ENCODE measurements at regions not wholly inside any gene's neighbourhood (a gene's known extent, or its start where the extent isn't known, plus 50 kb on each side); places are given as distances from the start of the nearest gene placed in this dataset.

GRCh38 chr16:48887646-48888210 is 277.7 kb upstream of the N4BP1 start:
- TF ChIP-seq CTCF (IDR thresholded peaks at IDR 0.05): no peak
- TF ChIP-seq TAF1 (IDR thresholded peaks at IDR 0.05; ENCODE audit: borderline replicate concordance, low read depth, low read length): no peak
- TF ChIP-seq POLR2AphosphoS5 (IDR thresholded peaks at IDR 0.05; ENCODE audit: low read depth, low read length): no peak
- no peak for TF ChIP-seq RXRA (IDR thresholded peaks at IDR 0.05; ENCODE audit: borderline replicate concordance, low read depth)
- TF ChIP-seq GABPA (IDR thresholded peaks at IDR 0.05; ENCODE audit: low read depth): no peak
- no peak for TF ChIP-seq RAD21 (IDR thresholded peaks at IDR 0.05; ENCODE audit: low read length)
- TF ChIP-seq, protein P1, sequence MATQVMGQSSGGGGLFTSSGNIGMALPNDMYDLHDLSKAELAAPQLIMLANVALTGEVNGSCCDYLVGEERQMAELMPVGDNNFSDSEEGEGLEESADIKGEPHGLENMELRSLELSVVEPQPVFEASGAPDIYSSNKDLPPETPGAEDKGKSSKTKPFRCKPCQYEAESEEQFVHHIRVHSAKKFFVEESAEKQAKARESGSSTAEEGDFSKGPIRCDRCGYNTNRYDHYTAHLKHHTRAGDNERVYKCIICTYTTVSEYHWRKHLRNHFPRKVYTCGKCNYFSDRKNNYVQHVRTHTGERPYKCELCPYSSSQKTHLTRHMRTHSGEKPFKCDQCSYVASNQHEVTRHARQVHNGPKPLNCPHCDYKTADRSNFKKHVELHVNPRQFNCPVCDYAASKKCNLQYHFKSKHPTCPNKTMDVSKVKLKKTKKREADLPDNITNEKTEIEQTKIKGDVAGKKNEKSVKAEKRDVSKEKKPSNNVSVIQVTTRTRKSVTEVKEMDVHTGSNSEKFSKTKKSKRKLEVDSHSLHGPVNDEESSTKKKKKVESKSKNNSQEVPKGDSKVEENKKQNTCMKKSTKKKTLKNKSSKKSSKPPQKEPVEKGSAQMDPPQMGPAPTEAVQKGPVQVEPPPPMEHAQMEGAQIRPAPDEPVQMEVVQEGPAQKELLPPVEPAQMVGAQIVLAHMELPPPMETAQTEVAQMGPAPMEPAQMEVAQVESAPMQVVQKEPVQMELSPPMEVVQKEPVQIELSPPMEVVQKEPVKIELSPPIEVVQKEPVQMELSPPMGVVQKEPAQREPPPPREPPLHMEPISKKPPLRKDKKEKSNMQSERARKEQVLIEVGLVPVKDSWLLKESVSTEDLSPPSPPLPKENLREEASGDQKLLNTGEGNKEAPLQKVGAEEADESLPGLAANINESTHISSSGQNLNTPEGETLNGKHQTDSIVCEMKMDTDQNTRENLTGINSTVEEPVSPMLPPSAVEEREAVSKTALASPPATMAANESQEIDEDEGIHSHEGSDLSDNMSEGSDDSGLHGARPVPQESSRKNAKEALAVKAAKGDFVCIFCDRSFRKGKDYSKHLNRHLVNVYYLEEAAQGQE (IDR thresholded peaks at IDR 0.05; ENCODE audit: low read depth, low read length): no peak
- no peak for TF ChIP-seq EP300 (IDR thresholded peaks at IDR 0.05; ENCODE audit: borderline replicate concordance in 1 of 2, low read depth in 1 of 2, low read length in 1 of 2)
- TF ChIP-seq, protein P2, sequence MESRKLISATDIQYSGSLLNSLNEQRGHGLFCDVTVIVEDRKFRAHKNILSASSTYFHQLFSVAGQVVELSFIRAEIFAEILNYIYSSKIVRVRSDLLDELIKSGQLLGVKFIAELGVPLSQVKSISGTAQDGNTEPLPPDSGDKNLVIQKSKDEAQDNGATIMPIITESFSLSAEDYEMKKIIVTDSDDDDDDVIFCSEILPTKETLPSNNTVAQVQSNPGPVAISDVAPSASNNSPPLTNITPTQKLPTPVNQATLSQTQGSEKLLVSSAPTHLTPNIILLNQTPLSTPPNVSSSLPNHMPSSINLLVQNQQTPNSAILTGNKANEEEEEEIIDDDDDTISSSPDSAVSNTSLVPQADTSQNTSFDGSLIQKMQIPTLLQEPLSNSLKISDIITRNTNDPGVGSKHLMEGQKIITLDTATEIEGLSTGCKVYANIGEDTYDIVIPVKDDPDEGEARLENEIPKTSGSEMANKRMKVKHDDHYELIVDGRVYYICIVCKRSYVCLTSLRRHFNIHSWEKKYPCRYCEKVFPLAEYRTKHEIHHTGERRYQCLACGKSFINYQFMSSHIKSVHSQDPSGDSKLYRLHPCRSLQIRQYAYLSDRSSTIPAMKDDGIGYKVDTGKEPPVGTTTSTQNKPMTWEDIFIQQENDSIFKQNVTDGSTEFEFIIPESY (IDR thresholded peaks at IDR 0.05; ENCODE audit: borderline replicate concordance, low read depth): no peak
- no peak for TF ChIP-seq RFX5 (IDR thresholded peaks at IDR 0.05; ENCODE audit: low read length)
- no peak for TF ChIP-seq TCF12 (IDR thresholded peaks at IDR 0.05)
- TF ChIP-seq SIN3A (IDR thresholded peaks at IDR 0.05; ENCODE audit: borderline replicate concordance, low read depth, low read length): no peak
